ENCODE measurements at regions not wholly inside any gene's neighbourhood (a gene's known extent, or its start where the extent isn't known, plus 50 kb on each side); places are given as distances from the start of the nearest gene placed in this dataset.

GRCh38 chr1:239909898-239910297, 181.8 kb upstream of the FMN2 start:
- TF ChIP-seq CTCF (IDR thresholded peaks at IDR 0.05) (no peak), POLR2A (IDR thresholded peaks at IDR 0.05) (no peak)

Measured in esophagus squamous epithelium (tissue), 4 donors.